ENCODE measurements at regions not wholly inside any gene's neighbourhood (a gene's known extent, or its start where the extent isn't known, plus 50 kb on each side); places are given as distances from the start of the nearest gene placed in this dataset.

- no peak for DNase-seq (ENCODE audit: low read depth)
These were observed 334.7 kb downstream of the INHBA start for GRCh38 chr7:41367967-41368882.

- DNase-seq (ENCODE audit: low read depth) = no peak
These were observed 351.8 kb downstream of the INHBA start for GRCh38 chr7:41351091-41351490.

GRCh38 chr7:41346878-41347277 lies 356.0 kb downstream of the INHBA start:
- no peak for DNase-seq (ENCODE audit: low read depth)

GRCh38 chr7:41339913-41340676 lies 362.8 kb downstream of the INHBA start:
- no peak for DNase-seq (ENCODE audit: low read depth)

- DNase-seq (ENCODE audit: low read depth) = no peak
These were observed 365.9 kb downstream of the INHBA start for GRCh38 chr7:41336981-41337380.

GRCh38 chr7:41336455-41336952 lies 366.4 kb downstream of the INHBA start:
- DNase-seq (ENCODE audit: low read depth) = no peak

- DNase-seq (ENCODE audit: low read depth) = no peak
These were observed 368.6 kb downstream of the INHBA start for GRCh38 chr7:41334071-41334862.

- DNase-seq (ENCODE audit: low read depth) = no peak
These were observed 369.4 kb downstream of the INHBA start for GRCh38 chr7:41333511-41333910.

GRCh38 chr7:41331194-41331593 lies 371.7 kb downstream of the INHBA start:
- DNase-seq (ENCODE audit: low read depth) = no peak

GRCh38 chr7:41328544-41328943 lies 374.3 kb downstream of the INHBA start:
- no peak for DNase-seq (ENCODE audit: low read depth)

GRCh38 chr7:41328131-41328530 lies 374.8 kb downstream of the INHBA start:
- no peak for DNase-seq (ENCODE audit: low read depth)

GRCh38 chr7:41326616-41327015 lies 376.3 kb downstream of the INHBA start:
- no peak for DNase-seq (ENCODE audit: low read depth)

GRCh38 chr7:41323806-41324205 lies 379.1 kb downstream of the INHBA start:
- DNase-seq (ENCODE audit: low read depth) = no peak

GRCh38 chr7:41319581-41319980 lies 383.3 kb downstream of the INHBA start:
- DNase-seq (ENCODE audit: low read depth) = no peak

- no peak for DNase-seq (ENCODE audit: low read depth)
These were observed 386.5 kb downstream of the INHBA start for GRCh38 chr7:41316410-41316809.

- DNase-seq (ENCODE audit: low read depth) = no peak
These were observed 387.1 kb downstream of the INHBA start for GRCh38 chr7:41315764-41316163.

GRCh38 chr7:41313171-41313570 lies 389.7 kb downstream of the INHBA start:
- no peak for DNase-seq (ENCODE audit: low read depth)

GRCh38 chr7:41312235-41312634 lies 390.7 kb downstream of the INHBA start:
- DNase-seq (ENCODE audit: low read depth) = no peak

- DNase-seq (ENCODE audit: low read depth) = no peak
These were observed 391.6 kb downstream of the INHBA start for GRCh38 chr7:41311301-41311700.

- no peak for DNase-seq (ENCODE audit: low read depth)
These were observed 396.4 kb downstream of the INHBA start for GRCh38 chr7:41306486-41306885.

GRCh38 chr7:41305001-41305400 lies 397.9 kb downstream of the INHBA start:
- no peak for DNase-seq (ENCODE audit: low read depth)

- no peak for DNase-seq (ENCODE audit: low read depth)
These were observed 399.2 kb downstream of the INHBA start for GRCh38 chr7:41303709-41304108.
